ENCODE measurements at regions not wholly inside any gene's neighbourhood (a gene's known extent, or its start where the extent isn't known, plus 50 kb on each side); places are given as distances from the start of the nearest gene placed in this dataset.

DNA sequence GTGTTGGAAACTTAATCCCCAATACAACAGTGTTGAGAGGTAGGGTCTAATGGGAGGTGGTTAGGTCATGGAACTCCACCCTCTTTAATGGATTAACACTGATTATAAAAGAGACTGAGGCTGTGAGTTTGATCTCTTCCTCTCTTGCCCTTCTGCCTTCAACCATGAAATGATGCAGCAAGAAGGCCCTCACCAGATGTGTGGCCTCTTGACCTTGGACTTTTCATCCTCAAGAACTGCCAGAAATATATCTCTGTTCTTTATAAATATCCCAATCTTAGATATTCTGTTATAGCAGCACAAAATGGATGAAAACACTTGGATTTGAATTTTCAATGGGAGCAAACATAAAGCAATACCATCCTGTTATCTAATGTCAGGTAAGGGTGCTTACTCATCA, 67.6 kb downstream of the NMUR2 start:
- no peak for DNase-seq

DNA sequence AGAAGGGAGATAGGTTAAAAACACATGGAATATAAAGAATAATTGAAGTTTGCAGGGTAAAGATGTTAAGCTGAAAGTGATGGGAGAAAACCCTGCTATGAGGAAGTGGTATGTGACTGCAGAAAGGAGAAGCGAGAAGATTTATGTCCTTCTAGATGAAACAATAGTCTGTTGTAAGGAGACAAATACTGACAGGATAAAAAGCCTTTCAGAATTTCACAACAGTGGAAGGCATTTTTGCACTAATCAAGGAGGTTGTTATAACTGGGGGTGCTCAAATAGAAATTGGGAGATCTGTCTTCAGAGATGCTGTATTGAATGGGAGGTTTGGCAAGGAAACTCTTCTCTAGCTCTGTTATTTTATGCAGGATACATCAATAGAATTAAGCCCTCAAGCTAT, 69.6 kb downstream of the NMUR2 start:
- no peak for DNase-seq

DNA sequence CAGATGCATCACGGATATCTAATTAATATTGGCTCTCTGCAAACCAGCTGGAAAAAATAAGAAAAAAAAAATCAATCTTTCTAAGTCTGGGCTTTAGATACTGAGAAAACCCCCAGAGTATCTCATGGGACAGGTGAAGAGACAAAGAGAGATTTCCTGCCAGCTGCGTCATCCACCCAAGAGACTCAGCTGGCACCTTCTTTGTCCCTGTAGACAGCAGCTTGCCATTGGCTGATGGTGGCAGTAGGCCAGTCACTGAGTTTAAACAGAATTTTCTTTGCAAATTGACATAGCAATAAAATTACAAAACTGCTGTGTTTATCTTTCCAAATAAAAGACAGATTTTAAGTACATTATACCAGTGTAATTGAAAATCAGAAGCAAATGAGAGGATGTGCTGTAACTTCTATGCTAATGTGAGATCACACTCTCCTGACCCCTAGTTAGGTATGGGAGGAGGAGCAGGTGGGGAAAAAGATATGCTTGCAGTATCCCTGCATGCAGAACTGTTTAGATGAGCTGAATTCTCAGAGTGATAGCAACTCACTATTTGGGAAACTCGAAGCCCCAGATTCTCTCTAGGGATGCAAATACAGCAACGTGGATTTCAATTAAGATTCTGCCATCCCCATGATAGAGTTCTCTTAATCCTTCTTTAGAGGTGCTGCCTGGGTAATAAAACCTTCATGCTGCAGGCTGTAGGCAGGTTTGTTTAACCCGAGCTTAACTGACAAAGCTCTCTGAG, 72.2 kb downstream of the NMUR2 start:
- no peak for DNase-seq

DNA sequence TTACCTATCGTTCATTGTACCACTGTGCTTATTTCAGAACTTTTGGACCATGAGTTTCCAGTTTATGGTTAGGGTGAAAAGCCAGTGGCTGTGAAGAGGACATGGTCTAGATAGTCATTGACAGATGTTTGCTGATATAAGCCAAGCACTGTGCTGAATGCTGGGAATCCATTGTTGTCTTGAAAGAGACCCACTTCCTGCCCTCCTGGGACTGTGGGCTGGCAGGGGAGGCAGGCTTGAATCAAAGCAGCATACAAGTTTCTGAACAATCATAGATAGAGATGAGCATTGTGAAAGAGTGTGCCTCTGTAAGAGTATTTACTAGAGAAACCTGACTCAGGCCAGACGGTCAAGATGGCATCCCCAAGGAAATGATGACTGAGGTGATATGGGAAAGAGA, 73.4 kb downstream of the NMUR2 start:
- DNase-seq = no peak

DNA sequence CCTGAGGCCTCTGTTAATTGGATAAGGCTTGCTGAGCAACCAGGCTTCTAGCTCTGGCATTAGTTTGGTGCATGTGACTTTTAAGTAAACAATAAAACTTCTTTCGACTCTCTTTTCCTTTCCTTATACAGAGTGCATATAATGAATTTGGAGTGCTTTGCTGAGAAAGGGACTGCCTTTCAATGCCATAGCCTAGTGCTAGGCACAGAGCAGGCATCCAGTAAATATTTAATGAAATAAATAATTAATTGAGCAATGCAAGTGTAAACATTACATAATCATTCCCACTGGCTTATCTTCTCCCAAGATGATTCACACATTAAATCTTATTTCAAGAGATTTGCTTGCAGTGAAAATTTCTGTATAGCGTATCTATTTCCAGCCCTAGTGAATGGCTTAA, 74.1 kb downstream of the NMUR2 start:
- no peak for DNase-seq

DNA sequence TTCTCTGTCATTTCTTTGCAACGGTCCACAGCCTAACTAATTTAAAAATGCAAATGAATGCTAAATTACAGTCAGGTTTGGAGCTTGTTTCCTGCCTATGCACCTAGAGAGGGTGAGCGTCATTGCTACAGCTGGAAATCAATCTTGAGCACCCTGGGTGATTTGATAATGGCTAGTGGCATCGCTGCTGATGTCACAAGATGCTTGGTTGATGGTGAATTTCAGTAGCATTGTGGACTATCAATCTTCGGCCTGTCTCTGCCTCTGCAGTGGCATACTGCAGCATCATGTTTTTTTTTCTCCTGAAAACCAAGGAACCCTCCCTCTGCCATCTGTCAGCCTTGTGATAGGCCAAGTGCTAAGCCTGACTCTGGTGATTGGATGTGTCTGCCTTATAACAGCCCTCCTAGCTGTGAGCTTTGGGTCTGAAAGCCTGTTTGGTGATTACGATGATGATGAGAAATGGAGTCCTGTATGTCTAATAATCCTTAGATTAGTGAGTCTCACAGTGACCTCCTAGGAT, 75.3 kb downstream of the NMUR2 start:
- DNase-seq = no peak

DNA sequence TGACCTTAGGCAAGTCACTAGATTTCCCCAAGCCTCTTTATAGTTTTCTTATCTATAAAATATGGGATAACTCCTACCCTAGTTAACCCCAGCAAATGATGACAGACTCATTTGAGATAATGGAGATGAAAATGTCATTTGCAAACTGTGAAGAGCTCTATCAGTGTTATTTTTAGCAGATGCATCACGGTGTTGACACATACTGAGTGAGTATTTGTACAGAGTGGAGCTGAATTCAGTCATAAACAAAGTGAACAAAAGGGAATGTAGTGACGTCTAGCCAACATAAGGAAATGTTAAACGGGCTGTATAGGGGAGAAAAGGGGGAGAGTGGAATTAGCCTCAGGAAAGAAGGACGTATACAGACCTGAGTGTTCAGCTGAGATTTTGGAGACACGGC, 75.9 kb downstream of the NMUR2 start:
- DNase-seq = no peak

DNA sequence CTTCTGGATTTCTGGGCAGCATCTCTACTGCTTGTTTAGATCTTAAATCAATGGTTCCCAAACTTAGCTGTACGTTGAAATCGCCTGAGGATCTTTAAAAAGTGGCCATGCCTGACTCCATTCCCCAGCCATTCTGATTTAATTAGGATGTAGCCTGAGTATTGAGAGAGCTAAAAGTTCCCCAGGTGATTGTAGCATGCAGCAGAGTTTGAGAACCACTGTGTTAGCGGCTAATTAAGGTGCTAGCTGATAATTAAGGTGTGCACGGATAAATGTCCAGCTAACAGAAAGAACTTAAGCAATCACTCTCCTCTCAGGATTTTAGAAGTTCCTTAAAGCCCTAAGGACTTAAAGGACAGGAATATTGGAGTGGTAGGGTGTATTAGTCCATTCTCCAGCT, 89.1 kb downstream of the NMUR2 start:
- no peak for DNase-seq

DNA sequence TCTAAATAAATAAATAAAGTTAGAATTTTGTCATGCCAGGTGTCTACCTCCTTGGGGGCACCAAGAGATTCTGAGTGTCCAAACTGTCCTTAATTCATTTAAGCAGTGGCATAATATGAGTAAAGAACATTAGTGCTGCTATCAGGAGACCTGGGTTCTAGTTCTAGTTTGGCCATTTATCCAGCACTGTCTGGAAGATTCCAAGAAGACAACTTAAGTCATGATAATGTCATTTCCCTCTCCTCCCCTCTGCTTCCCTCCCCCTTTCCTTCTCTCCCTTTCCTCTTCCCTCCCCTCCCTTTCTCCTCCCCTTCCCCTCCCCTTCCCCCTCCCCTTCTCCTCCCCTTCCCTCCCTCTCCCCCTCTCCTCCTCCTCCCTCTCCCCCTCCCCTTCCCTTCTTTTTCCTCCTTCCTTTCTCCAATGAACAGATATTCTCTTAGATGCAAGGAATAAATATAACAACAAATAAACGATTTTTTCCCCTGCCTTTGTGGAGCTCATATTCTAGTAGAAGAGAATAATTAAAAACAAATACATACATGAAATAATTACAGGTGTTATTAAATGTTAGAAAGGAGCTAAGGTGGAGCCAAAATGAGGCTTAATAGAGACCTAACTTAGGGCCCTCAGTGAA, 90.8 kb downstream of the NMUR2 start:
- DNase-seq = no peak

DNA sequence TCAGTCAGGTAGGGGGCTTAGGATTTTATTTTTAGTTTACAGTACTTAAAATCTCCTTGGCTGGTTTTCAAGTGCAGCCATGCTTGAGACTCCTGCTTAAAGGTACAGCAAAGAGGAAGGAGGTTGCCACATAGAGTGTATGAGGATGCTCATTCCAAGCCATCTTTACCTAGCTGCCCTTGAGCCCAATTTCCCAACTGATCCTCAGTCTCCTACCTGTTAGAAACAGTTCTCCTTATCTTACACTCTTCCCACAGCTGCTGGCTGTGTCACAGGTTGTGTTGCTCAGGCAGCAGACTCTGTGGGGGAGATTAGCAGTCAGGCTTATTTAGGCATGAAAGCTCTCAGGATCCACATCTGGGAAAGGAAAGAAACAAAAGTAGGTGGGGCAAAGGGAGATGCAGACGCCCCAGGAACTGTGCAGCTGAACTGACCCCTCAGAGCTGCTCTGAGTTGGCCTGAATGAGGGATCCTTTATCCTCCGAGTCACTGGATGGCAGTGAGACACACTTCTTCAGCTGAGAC, 95.1 kb downstream of the NMUR2 start:
- DNase-seq = no peak

DNA sequence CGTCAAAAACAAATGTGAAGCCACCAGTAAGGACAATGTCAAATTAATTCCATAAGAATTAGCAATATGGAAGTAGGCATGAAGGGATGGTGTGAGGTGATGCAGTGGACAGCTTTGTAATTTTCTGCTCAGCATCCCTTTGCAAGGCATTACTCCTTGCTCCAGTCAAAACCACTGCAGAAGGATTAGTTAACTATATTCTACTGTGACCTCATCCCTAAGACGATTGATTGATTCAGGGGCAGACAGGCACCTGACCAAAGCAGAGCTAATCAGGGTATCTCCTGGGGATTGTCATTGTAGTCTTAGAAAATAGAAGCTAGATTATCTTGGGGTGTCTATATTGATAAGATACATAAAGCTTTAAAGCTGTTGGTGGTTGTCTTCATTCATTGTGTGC, 98.7 kb downstream of the NMUR2 start:
- DNase-seq = no peak

DNA sequence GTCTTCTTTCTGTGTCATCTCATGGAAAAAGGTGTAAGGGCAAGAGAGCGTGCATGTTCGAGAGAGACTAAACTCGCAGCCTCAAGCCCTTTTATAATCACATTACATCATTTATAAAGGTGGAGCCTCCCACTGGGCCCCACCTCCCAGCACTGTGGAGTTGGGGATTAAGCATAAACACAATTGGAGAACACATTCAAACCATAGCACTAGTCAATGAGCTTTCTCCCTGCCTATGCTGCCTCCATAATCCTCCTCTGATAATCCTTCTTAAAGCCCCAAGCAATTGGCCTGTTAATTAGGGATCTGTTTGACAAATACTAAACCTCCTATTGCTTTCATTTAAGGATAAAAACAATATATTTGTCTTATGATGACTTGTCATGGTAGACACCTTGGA, 99.6 kb downstream of the NMUR2 start:
- DNase-seq = no peak

DNA sequence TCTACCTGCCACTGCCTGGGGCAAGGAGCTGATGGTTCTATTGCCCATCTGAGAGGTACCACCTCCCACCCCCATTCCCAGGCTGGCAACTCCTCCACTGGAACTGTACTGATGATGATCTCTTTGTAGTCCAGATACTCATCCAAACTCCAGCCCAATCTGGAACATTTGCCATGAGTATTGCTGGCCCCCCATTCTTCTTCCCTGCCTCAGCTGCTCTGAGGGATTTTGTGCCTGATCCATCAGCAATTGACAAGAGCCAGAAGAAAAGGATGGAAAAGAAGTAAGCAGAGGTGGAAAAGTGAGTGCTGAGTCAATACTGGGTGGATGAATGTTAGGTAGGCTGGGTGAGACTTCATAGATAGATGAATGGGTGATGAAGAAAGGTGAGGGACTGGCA, 101.2 kb downstream of the NMUR2 start:
- no peak for DNase-seq

DNA sequence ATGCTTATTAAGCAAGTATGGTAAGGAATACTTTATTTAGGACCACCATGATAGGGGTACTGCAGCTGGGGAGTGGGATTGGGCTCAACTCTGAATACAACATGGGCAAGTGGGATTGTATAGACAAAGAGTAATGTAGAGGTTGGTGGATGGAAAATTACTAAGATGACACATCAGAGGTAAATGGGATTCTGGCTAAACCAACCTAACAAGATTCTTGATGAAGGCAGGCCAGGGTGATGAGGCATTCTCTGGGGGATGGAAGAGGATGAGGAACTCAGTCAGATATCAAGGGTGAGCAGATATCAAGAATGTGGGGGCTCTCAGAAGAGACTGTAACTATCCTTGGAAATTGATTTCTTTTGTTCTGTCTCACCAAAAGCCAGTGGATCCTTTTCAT, 107.2 kb downstream of the NMUR2 start:
- DNase-seq = no peak

DNA sequence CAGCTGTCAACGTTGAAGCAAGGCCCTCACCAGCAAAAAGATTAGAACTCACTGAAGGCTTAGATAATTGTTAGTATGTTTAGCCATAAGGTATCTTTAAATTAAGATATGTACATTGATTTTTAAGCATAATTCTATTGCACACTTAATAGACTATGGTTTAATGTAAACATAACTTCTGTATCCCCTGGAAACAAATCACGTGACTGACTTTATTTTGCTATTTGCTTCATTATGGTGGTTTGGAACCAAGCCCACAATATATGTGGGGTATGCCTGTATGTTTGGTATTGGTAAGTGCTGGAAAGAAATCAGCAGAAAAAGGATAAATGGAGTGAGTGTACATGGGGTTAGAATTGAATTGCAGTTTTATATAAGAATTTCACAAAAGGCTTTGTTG, 111.9 kb downstream of the NMUR2 start:
- no peak for DNase-seq

DNA sequence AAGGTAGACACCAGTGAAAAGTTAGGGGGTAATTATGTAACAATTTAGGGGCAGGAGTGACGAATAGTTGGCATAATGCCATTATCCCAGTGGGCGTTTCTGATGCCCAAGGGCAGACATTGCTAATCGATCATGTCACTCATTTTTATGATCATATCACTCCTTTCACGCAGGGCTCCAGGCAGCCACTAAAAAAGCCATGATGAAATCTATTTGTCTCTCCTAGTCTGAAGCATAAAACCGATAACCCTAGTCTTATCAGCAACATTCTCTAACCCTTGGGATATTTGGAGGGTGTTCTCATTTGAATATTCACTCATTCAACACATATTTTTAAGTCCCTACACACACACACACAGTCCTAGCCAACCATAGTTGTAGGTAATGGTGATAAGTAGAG, 114.9 kb downstream of the NMUR2 start:
- DNase-seq = no peak

DNA sequence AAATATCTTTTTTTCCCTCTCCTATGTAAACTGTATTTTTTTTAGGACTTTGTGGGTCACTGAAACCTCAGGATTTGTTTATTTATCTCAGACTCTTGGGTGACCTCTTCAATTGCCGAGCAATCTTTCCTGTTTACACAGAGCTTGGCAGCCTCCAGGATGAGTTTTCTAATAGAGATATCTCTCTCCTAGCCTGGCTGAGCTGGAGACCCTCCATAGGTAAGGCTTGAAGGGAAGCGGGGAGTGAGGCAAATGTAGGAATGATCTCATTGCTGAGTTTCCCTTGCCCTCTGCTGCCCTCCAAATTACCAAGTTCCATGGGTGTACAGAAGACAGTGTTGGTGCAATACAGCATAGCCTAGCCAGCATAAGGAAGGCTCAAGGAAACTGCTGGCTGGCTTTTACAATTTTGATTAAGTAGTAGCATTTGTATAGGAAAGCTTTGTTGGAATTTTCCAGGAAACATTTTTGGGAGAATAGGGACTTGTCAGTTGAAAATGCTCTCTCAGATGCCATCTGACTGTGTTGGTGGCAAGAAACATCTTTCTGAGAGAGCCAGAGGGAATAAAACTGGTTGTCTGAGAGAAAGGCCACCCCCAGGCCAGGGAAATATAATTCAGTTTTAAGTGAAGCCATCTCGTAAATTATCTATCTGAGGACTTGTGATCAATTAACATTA, 116.0 kb downstream of the NMUR2 start:
- DNase-seq = no peak

DNA sequence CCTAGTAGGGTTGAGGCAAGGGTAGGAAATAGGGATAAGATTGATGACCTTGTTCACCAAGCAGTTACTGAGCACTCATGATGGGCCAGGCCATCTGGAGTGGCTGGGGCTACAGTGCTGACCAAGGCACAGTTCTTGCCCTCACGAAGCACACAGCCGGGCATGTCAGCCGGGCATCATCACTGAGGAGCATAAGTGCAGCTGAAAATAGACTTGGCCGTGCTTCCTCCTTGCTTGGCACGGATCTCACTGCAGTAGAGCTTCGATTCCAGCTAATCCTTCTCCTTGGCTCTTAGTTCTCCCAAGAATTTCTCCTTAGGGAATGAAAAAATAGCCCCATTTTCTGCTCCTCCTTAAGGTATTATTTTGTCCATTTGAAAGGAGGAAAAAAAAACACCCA, 116.6 kb downstream of the NMUR2 start:
- DNase-seq = no peak

DNA sequence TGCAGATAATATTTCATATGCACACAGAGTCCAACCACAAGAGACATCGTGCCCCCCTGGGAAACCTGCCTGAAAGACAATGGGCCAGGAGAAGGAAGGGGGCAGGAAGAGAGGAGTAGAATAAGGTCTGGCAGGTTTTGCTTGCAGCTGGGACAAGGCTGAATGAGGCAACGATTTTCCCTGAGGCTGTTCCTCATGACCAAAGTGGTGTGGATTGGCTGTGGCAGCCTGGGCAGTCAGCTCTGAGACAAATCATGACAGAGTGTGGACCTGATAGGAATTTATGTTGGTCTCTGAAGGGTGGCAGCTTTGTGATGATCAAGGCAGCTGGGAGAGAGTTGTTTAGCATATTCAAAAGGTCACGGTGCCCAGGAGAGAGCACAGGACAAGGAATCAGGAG, 119.3 kb downstream of the NMUR2 start:
- DNase-seq = no peak

DNA sequence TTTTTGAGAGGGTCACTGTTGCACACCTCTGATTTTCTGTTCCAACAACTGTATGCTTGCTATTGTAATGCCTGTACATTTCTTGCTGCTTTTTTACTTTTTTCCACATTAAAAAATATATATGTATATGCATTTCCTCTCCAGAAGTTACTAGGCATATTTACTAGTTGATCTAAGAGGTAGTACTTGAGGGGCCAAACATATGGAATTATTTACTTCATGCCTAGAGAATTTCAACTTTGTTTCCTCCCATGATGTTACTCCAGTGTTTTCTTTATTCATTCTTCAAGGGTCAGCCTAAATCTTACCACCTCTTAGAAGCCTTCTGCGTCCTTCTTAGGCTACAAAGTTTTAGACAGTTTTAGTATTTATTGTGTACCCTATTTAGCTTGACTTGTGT, 122.7 kb downstream of the NMUR2 start:
- DNase-seq = no peak

DNA sequence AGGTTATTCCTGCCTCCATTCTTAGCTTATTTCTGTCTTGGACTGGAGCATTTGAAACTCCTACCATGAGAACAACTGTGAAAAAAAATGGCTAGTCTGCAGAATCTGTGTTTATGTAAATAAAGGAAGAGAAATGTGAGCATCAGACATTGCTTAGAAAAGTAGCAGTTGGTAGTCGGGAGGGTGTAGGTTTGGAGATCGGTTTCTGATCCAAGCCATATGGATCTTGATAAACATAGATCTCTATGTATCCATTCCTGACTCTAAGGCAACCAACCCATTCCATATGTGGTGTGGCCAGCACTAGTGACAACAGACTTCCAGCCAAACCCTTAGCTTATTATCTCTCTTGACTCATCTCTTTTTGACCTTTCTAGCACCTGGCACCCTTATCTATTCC, 127.1 kb downstream of the NMUR2 start:
- no peak for DNase-seq

DNA sequence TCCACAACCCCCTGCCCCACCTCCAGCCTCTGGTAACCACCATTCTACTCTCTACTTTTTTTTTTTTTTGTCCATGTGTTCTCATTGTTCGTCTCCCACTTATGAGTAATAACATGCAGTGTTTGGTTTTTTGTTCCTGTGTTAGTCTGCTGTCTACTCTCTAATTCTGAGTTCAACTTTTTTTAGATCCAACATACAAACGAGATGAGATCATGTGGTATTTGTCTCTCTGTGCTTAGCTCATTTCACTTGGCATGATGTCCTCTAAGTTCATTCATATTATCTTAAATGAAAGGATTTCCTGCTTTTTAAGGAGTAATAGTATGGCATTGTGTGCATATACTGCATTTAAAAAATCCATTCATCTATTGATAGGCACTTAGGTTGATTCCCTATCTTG, 130.9 kb downstream of the NMUR2 start:
- no peak for DNase-seq

DNA sequence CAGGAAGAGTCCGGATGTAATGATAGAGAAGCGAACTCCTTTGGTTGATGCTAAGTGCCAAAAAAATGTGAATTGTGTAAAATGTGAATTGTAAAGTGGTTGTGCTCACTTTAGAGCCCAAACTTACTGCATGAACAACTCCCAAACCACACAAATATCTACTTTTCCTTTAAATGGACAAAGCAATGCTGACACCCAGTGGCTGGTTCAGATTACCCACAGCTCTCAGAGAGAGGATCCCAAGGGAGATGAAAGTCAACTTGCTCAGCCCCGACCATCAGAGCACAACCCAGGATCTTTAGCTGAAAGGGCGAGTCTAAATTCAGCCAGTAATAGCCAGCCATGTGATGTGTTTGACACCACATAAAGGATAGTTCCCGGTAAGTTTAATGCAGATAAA, 133.7 kb downstream of the NMUR2 start:
- DNase-seq = no peak

DNA sequence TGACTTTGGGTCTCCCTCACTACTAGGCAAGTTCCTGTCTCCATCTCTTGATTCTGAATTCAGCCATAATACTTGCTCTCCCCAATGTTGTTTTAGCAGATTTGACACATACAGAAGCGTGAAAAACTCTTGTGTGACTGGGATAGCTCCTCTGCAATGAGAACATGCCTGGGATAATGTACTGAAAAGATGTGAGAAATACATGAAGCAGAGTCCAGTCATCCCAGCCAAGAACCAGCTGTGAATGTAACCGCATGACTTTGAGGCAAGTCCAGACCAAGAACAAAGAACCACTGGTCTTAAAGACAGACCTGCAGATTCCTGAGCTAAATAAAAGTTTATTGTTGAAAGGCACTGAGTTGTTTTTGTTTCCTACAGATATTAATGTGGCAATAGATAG, 135.0 kb downstream of the NMUR2 start:
- no peak for DNase-seq
